ENCODE measurements at regions not wholly inside any gene's neighbourhood (a gene's known extent, or its start where the extent isn't known, plus 50 kb on each side); places are given as distances from the start of the nearest gene placed in this dataset.

GRCh38 chr2:45205480-45205879, 196.2 kb upstream of the SIX2 start:
- TF ChIP-seq CTCF (IDR thresholded peaks at IDR 0.05) (no peak), POLR2A (IDR thresholded peaks at IDR 0.05) (no peak)

Data from heart left ventricle (tissue), 13 donors.